HG03469 (cell line): ENCODE measurements at regions not wholly inside any gene's neighbourhood (a gene's known extent, or its start where the extent isn't known, plus 50 kb on each side); places are given as distances from the start of the nearest gene placed in this dataset.

Source experiments
- ATAC-seq: cut with Tn5 transposase; IDR thresholded peaks from one replicate; pipeline ENCODE4 v1.9.1; 2021; ENCODE audit warnings: mild to moderate bottlenecking, moderate library complexity, moderate number of reproducible peaks; ENCODE audit not compliant: unreplicated experiment

- no peak for ATAC-seq
Measured at GRCh38 chr18:71936744-71937143, 607.4 kb downstream of the CBLN2 start.

GRCh38 chr18:71919211-71919610 lies 624.9 kb downstream of the CBLN2 start:
- ATAC-seq: no peak

- no peak for ATAC-seq
Measured at GRCh38 chr18:71913641-71914040, 630.5 kb downstream of the CBLN2 start.

- ATAC-seq: no peak
Measured at GRCh38 chr18:71902482-71902881, 641.7 kb downstream of the CBLN2 start.

GRCh38 chr18:71899707-71900472 lies 644.3 kb downstream of the CBLN2 start:
- no peak for ATAC-seq

GRCh38 chr18:71899183-71899582 lies 645.0 kb downstream of the CBLN2 start:
- no peak for ATAC-seq

- no peak for ATAC-seq
Measured at GRCh38 chr18:71887509-71887908, 656.6 kb downstream of the CBLN2 start.

- no peak for ATAC-seq
Measured at GRCh38 chr18:71878226-71878625, 665.9 kb downstream of the CBLN2 start.

- no peak for ATAC-seq
Measured at GRCh38 chr18:71873695-71874094, 670.4 kb downstream of the CBLN2 start.

GRCh38 chr18:71865888-71866287 lies 678.3 kb downstream of the CBLN2 start:
- no peak for ATAC-seq

GRCh38 chr18:71850602-71851001 lies 693.5 kb downstream of the CBLN2 start:
- ATAC-seq: no peak

GRCh38 chr18:71849407-71849806 lies 694.7 kb downstream of the CBLN2 start:
- ATAC-seq: no peak

GRCh38 chr18:71846716-71847115 lies 697.4 kb downstream of the CBLN2 start:
- ATAC-seq: no peak

- no peak for ATAC-seq
Measured at GRCh38 chr18:71844814-71845213, 699.3 kb downstream of the CBLN2 start.

GRCh38 chr18:71842666-71843065 lies 701.5 kb downstream of the CBLN2 start:
- ATAC-seq: no peak

- ATAC-seq: no peak
Measured at GRCh38 chr18:71837547-71837946, 706.6 kb downstream of the CBLN2 start.

GRCh38 chr18:71832946-71833617 lies 711.1 kb downstream of the CBLN2 start:
- no peak for ATAC-seq

GRCh38 chr18:71831039-71831438 lies 713.1 kb downstream of the CBLN2 start:
- ATAC-seq: no peak

GRCh38 chr18:71827301-71827700 lies 716.8 kb downstream of the CBLN2 start:
- no peak for ATAC-seq

GRCh38 chr18:71815305-71815704 lies 728.8 kb downstream of the CBLN2 start:
- no peak for ATAC-seq

GRCh38 chr18:71809711-71810110 lies 734.4 kb downstream of the CBLN2 start:
- ATAC-seq: no peak

GRCh38 chr18:71808616-71809015 lies 735.5 kb downstream of the CBLN2 start:
- ATAC-seq: no peak
